ENCODE measurements at regions not wholly inside any gene's neighbourhood (a gene's known extent, or its start where the extent isn't known, plus 50 kb on each side); places are given as distances from the start of the nearest gene placed in this dataset.

DNA sequence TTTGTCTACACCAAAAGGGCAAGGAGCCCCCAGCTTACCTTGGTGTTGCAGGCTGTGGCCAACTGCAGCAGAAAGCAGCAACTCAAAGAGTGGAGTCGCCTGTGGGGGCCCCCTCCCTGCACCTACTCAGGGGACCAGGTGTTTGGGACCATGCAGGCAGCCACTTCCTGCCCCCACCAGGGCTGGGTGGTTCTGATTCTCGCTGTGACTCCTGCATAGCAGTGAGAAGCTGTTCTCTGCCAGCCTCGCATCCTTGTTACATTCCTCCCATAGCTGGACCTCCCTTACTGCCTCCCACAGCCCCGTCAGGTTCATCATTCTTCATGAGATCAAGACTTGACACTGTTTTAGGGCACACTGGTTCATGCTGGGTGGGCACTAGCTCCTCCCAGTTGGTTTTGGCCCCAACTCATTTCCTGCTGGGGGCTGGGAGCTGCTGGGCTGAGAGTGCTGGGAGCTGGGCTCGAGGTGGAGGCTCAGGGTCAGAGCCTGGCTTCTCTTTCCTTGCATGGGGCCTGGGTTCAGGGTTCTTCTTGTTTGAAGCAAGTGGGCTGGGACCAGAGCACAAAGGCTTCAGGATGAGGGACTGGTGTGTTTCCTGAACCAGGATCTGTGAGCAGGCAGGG is 146.9 kb upstream of the C1orf174 start:
- no peak for DNase-seq

DNA sequence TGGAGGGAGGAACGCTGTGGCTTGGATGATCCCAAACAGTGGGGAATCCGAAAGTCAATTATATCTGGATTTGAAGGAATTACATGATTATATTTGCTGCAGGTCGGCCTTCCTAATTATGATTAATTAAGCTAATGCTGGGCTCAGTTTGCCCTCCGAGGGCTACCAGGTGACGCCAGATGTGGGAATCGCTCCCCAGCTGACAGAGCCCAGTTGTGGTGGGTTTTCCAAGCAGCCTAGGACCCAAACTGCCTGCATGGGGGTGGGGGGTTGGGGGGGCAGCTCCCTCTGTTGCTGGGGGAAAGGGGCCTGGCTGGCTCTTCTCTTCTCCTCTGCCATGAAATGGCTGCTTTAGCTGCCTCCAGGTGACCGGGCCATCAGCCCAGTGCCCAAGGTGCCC is 147.6 kb upstream of the C1orf174 start:
- DNase-seq: no peak

DNA sequence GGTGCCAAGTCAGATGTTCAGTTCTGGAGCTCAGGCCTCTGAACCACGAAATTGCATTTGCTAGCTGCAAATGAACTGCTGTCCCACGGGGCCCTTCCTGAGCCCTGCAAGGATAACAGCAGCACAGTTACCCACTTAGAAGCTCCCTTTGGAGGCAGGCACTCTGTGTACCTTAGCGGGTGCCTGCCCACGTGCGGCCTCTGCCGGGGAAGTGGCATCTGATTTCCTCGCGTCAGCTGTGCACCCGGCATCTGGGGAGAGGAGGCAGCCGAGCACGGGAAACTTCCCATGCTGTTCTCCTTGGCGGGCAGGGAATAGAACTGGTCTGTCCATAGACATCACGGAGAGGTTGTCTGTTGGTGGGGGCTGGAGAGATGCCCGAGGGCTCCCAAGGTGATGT is 148.0 kb upstream of the C1orf174 start:
- no peak for DNase-seq

DNA sequence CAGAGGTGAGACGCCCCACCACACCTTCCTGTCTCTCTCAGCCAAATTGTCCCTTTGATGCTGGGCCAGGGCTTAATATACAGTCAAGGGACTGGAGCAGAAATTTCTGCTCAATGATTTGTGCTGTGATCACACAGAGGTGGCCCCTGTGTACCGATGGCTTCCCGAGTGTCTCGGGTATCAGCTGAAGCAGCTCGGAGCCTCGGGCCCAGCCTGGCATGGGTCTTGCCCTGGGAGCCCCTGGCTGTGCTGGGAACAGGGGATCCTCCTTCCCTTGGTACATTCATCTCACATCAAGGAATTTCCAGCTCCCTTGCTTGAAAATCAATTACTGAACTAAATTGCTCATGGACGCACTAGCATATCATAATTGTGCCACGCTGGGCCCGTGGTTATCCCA is 148.8 kb upstream of the C1orf174 start:
- no peak for DNase-seq

DNA sequence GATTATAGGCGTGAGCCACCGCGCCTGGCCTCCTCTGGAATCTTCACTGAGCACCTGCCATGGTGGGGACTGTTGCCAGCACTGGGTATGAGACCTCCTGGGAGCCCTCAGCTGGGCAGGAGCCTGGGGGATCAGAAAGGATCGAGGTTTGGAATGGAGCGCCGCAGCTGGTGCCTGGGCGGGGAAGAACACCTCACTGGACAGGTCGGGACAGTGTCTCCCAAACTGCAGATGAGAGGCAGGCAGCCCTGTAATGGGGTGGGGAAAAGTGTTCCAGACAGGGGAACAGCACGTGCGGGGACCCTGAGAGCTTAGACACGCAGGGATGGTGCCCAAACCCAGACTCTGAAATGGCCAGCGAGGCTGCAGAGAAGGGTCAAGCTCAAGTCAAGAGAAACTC is 150.9 kb upstream of the C1orf174 start:
- DNase-seq: no peak

DNA sequence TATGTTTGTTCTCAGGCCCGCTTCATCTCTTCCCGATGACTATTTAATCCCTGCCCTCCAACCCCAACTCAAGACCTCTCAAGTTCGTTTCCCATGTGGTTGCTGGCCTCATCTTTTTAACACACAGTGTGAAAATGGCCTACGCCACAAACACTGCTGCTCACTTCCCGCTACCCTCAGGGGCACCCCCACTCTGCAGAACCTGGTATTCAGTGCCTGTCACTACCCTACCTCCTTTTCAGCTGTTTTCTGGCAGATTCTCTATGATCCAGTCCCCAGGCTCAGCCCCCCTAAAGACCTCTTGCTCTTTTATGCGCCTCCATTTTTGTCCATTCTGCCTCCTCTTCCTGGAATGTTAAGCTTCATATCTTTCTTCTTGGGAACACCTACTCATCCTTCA is 152.6 kb upstream of the C1orf174 start:
- no peak for DNase-seq

DNA sequence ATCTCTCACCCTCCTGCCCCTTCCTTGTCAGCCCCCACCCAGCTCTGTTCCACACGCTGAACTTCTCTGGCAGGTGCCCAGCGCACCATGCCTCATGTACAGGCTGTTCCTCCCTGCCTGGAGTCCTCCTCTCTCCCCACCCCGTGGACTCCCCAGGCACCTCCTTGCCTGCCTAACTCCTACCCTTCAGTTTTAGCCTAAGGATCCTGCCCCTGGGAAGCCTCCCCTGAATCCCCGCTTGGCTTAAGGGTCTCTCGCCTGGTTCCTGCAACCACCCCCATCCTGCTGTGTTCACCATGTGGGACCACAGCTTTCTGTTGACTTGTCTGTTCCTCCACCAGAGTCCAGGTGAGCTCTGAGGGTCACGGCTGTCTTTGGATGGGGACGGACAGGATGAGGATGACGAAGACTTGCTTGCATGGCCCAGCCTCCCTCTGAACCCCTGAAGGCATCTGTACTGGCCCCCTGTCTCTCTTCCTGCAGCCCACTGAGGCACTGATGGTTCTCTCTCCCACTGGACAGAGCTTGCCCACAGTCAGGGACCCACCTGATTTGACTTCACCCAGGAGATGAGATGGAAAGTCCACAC is 153.2 kb upstream of the C1orf174 start:
- DNase-seq: no peak

DNA sequence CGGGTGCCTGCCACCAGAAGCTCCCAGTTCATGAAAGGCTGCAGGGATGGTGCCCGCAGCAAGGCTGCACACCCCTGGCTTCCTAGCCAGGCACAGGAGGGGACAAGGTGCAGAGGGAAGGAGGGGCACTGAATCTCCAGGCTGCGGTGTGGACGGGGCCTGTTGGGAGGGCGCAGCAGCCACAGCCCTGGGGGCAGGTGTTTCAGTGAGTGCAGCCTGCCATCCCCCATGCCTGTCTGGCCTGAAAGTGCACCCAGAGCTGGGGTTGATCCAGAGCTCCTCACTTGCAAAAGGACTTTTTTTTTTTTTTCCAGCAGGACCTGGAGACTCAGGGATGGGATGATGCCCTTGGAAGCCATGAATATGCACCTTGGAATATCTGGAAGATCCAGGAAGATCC is 153.7 kb upstream of the C1orf174 start:
- DNase-seq: no peak

DNA sequence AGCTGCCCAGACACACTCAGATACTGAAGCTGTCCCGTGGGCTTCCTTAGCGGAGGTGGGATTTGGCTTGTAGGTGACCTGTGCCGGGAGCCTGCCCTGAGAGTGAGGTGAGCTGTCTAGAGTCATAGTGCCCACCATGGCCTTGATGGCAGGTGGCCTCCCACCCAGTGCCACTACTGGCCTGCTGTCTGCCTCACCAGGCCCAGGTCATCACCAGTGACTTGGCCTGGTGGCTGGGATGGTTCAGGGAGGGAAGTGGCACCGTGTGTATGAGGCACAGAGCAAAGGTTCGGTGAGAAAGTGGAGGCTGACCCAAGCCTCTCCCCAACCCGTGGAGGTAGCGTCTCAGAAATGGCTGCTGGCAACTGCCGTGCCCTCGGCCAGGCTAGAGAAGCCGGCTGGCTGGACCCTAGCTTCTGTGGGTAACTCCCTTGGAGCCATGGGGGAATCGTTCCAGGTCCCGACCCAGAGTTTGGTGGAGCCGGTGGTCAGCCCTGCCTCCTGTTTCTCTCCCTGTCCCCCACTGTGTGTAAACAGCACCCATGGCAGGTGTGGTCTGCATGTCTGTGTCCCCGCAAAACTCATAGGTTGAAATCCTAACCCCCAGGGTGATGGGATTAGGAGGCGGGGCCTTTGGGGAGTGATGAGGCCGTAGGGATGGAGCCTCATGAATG is 155.4 kb upstream of the C1orf174 start:
- DNase-seq: no peak

DNA sequence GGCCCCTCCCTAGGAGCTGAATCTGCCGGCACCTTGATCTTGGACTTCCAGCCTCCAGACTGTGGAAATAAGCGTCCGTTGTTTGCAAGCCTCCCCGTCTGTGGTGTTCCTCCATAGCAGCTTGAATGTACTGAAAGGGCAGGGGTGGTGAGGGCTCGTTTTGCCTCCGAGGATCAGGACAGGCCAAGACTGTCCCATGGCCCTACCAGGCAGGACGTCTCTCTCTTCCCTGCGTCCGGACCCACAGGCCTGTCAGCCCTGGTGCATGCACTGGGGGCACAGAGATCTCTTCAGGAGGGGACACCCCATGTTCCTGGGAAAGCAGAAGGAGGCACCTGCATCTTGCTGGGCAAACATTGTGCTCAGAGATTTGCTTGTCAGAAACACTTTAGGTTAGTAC is 156.3 kb upstream of the C1orf174 start:
- no peak for DNase-seq

DNA sequence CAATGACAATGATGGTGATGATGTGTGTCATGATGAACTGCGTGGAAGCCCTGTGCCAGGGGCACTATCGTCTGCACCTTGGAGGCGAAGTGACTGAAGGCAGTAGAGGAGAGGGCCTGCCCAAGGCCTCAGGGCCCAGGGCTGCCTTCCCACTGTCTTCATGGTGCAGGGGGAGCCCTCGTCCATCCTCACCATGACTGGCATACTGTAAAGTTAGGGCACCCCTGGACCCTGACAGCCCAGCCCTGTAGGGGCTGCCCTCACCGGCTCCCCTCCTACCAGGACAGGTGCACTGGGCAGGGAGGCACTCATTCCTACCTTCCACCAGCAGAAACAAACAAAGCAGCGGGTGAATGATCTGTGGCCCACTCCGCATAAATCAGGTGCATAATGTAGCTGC is 156.9 kb upstream of the C1orf174 start:
- no peak for DNase-seq

DNA sequence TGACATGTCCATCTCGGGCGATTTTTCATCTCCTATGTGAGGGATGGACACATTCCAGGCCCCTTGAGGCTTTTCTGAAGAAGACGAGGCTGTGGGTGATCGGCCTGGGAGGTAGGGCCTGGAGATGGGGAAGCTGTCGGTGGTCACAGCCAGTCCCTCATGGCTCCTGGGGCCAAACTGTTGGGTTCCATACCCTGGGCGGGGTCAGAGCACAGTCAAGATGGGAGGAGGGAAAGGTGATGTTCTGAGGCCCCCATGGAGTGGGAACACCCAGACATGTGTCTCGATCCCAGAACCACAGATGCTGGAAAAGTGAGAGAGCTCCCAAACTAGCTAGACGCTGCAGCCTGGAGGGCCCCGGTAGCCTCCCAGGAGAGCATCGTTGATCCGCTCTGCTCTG is 157.5 kb upstream of the C1orf174 start:
- DNase-seq: no peak

DNA sequence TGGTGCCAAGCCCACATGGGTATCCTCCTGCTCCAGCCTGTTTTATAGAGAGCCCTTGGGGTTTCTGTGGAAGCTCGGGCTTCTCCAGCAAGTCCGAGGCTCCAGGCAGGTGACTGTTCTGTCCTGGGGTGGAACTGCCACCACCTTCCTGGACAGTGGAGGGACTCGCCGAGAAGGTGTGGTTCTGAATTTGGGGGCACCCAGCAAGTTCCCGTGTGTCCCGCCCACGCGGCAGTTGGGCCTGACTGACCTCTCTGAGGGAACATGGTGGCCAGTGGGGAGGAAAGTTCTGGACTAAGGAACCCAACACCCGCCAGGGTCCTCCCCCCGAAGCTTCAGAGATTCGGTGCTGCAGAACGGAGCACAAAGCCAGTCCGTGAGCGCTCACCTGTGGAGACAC is 158.1 kb upstream of the C1orf174 start:
- no peak for DNase-seq

DNA sequence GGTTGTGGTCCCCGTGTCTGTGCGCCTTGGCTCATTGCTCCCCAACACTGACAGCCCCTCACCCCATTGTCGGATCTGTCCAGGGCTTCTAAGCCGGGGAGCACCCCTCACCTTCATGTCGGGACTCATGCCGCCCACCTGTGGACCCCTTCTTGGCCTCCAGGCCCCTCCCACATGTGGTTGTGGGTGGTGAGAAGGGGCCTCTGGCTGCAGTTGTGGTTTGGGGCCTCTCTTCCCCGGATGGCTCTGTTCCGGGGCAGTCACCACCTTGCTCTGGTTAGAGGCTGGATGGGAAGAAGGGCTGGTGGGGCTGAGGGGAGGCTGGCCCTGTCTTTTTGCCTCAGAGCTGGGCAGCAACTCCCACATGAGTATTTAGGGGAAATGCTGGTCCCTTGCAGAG is 158.6 kb upstream of the C1orf174 start:
- no peak for DNase-seq

DNA sequence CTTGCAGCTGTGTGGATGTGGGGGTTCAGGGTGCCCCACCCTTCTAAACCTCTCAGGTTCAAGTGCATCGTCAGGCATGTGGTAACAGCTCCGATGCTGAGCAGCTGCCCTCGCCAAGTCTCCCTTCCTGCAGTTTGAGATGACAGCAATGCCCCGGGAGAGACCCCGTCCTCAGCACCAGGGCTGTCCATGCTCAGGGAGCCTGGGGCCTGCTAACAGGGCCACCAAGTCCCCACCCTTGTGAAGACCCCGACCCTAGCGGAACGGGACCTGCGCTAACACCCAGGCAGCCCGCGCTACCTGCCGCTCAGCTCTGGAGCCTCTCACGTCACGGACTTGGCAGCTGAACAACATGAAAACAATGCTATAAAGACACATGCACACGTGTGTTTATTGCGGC is 159.2 kb upstream of the C1orf174 start:
- no peak for DNase-seq

DNA sequence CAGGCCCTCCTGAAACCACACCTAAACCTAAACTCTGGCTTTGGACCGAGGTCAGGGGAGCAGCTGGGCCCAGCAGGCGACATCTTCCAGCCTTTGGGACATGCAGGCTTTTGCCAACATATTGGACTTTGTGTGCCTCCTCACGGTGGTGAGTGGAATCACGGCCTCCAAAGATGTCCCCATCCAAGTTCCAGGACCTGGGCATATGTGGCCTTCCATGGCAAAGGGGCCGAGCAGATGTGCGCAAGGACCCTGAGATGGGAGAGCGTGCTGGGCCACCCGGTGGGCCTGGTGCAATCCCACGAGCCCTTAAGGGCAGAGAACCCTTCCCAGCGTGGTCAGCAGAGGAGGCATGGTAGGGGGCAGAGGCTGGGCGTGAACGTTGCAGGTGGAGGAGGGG is 160.8 kb upstream of the C1orf174 start:
- DNase-seq: no peak

DNA sequence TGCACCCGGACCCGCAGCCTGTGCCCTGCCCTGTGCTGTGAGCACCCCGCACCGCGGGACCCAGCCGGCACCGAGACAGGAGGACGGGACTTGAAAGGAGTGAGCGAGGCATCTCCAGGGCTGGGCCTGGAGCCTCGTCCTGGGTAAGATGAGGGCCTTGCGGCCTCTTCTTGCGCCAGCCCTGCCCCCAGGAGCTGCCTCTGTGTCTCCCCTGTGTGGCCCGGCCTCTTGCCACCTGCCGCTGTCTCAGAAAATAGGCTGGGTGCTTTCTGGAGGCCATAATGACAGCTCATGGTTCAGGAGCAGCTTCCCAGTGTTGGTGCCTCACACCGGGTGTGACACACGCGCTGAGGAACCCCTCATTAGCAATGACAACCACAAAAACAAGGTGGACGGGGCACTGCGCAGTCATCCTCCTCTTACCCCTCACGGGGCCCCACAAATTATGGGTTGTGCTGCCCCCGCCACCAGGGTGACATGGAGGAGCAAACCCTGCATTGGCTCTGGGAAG is 161.5 kb upstream of the C1orf174 start:
- DNase-seq: no peak

DNA sequence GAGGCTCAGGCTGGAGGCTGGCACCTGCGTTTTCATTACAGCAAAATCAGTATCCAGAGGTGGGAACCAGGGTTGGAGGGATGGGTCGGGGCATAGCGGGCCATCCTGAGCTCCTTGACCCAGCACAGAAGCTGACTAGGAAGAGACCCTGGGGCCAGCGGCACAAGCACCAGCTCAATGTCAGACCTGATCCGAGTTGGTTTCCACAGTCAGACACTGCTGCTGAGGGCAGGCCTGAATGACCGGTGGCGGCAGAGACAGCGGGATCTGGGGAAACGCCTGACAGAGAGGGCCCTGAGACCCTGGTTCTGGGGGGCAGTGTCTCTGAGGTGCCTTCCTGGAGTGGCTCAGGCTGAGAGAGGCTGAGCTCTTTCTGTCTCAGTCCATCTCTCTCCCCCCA is 162.0 kb upstream of the C1orf174 start:
- DNase-seq: no peak

DNA sequence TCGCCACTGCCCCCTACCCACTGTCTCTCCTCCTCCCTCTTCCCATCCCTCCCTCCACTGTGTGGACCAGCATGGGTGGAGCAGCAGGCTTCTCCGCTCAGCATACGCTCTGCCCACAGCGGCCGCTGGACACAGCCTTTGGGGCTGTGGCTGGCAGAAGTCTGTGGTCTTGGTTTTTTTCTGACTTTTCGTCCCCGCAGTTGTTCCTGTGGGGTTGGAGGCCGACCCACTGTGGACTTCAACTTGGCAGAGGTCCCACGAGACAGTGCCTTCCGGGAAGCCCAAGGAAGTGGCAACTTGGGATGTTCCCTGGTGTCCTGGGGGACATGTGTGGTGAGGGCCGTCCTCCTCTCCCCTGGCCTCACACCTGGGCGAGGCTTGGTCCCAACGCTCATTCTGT is 162.5 kb upstream of the C1orf174 start:
- DNase-seq: no peak

DNA sequence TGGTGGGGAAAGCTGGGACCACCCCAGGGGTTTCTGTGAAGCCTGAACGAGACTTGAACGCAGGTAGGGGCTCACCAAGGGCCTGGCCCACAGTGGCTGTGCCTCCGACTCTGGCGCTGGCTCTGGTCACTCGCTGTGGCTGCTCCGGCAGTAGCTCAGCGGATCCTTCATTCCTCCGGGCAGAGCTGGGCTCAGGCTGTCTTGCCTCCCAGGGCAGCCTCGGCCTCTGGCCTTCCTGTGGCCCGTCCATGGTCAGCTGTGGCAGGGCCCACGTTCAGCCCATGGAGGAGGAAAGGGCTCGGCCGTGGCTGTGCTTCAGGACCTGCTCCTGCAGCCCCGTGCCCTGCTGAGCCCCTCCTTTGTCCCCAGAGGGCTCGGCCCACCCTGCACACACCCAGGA is 162.9 kb upstream of the C1orf174 start:
- no peak for DNase-seq

DNA sequence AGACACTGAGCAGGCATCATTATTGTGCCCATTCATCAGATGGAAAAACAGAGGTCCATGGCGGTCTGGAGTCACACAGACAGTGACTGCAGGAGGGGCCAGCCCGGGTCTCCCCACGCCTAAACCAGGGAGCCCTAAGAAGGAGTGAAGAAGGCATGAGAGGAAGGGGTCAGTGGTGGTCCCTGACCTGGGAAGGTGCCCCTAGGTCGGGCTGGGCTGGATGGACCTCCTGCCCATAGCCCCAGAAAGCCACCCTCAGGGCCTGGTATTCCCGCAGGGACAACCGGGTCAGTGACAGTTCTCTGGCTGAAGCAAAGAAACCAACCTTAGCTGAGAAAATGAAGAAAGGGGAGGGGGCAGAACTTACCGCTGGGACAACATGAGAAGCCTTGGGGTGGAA is 163.4 kb upstream of the C1orf174 start:
- DNase-seq: no peak

DNA sequence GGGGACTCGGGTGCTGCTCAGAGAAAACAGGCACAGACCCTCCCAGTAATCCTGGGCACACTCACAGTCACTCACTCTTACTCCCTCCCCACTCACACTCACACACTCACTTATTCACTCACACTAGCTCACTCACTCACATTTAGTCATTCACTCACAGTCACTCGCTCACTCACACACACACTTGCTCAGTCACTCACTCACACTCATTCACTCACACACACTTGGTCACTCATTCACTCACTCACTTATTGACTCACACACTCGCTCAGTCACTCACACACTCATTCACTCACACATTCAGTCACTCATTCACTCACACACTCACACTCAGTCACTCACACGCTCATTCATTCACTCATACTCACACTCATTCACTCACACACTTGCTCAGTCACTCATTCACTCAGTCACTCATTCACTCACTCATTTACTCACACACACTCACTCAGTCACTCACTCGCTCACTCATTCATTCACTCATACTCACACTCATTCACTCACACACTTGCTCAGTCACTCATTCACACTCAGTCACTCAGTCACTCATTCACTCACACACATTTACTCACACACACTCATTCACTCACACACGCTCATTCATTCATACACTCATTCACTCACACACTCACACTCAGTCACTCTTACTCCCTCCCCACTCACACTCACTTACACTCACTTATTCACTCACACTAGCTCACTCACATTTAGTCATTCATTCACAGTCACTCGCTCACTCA is 164.2 kb upstream of the C1orf174 start:
- DNase-seq: no peak

DNA sequence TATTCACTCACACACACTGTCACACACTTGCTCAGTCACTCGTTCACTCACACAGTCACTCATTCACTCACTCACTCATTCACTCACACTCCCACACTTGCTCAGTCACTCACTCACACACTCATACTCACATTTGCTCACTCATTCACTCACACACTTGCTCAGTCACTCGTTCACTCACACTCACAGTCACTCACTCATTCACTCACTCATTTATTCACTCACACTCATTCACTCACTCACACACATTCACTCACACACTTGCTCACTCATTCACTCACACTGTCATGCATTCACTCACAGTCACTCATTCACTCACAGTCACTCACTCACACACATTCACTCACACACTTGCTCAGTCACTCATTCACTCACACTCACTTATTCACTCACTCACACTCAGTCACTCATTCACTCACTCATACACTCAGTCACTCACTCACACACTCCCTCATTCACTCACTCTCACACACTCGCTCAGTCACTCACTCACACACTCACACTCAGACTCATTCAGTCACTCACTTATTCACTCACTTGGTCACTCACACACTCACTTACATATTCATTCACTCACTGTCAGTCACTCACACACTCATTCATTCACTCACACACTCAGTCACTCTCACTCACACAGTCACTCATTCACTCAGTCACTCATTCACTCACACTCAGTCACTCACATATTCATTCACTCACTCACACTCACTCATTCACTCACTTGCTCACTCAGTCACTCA is 167.0 kb upstream of the C1orf174 start:
- DNase-seq: no peak
